ENCODE measurements at regions not wholly inside any gene's neighbourhood (a gene's known extent, or its start where the extent isn't known, plus 50 kb on each side); places are given as distances from the start of the nearest gene placed in this dataset.

DNA sequence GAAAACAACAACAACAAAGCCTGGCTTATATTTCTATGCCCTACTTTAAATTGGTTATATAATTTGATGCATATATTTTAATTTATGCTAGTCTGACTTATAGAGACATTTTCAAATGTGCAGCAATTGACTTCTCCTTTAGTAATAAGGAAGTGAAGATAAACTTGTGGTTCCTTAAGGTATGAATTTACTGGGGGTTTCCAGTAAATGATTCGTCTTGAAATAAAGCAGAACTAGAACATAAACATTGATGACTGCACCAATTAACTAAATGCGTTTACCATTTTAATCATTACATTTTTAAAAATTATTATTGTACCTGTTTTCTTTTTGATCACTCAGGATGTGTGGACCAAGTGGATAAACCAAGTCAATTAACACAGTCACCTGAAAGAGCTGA lies 99.6 kb upstream of the CCSER1 start:
- TF ChIP-seq ZNF232 (CRISPR knock-in tag; IDR thresholded peaks at IDR 0.05) (no peak), SP1 (CRISPR knock-in tag; conservative IDR thresholded peaks at IDR 0.05) (no peak), CBFB (CRISPR knock-in tag; IDR thresholded peaks at IDR 0.05; ENCODE audit: low read depth) (no peak), GRHL2 (CRISPR knock-in tag; IDR thresholded peaks at IDR 0.05; ENCODE audit: insufficient replicate concordance, severe bottlenecking) (no peak), HMGA2 (CRISPR knock-in tag; IDR thresholded peaks at IDR 0.05) (no peak), JUN (CRISPR knock-in tag; IDR thresholded peaks at IDR 0.05) (no peak)
- TF ChIP-seq, protein P1, sequence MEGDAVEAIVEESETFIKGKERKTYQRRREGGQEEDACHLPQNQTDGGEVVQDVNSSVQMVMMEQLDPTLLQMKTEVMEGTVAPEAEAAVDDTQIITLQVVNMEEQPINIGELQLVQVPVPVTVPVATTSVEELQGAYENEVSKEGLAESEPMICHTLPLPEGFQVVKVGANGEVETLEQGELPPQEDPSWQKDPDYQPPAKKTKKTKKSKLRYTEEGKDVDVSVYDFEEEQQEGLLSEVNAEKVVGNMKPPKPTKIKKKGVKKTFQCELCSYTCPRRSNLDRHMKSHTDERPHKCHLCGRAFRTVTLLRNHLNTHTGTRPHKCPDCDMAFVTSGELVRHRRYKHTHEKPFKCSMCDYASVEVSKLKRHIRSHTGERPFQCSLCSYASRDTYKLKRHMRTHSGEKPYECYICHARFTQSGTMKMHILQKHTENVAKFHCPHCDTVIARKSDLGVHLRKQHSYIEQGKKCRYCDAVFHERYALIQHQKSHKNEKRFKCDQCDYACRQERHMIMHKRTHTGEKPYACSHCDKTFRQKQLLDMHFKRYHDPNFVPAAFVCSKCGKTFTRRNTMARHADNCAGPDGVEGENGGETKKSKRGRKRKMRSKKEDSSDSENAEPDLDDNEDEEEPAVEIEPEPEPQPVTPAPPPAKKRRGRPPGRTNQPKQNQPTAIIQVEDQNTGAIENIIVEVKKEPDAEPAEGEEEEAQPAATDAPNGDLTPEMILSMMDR (IDR thresholded peaks at IDR 0.05) = no peak
- TF ChIP-seq, protein P2, sequence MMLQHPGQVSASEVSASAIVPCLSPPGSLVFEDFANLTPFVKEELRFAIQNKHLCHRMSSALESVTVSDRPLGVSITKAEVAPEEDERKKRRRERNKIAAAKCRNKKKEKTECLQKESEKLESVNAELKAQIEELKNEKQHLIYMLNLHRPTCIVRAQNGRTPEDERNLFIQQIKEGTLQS (CRISPR knock-in tag; conservative IDR thresholded peaks at IDR 0.05) = no peak
- TF ChIP-seq, protein P3, sequence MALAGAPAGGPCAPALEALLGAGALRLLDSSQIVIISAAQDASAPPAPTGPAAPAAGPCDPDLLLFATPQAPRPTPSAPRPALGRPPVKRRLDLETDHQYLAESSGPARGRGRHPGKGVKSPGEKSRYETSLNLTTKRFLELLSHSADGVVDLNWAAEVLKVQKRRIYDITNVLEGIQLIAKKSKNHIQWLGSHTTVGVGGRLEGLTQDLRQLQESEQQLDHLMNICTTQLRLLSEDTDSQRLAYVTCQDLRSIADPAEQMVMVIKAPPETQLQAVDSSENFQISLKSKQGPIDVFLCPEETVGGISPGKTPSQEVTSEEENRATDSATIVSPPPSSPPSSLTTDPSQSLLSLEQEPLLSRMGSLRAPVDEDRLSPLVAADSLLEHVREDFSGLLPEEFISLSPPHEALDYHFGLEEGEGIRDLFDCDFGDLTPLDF (CRISPR knock-in tag; IDR thresholded peaks at IDR 0.05) = no peak
